Esophagus squamous epithelium (tissue), 4 donors: ENCODE measurements at regions not wholly inside any gene's neighbourhood (a gene's known extent, or its start where the extent isn't known, plus 50 kb on each side); places are given as distances from the start of the nearest gene placed in this dataset.

ENCODE experiments used
- POLR2A ChIP-seq, 4 donors: fragments of 450-650 bp; IDR thresholded peaks; one replicate each; pipeline ENCODE4 v1.6.1; 2017; ENCODE audit warnings: antibody characterized with exemption in 4 of 4, mild to moderate bottlenecking in 4 of 4, moderate library complexity in 3 of 4
- TF ChIP-seq, protein P1 (sequence below), 6 experiments: fragments of 450-650 bp in 4 of 6; fragments of 200-600 bp in 2 of 6; sonication (generic) in 2 of 6; IDR thresholded peaks; one replicate each; pipeline ENCODE4 v1.5.1; 2016 to 2019; ENCODE audit warnings: antibody characterized with exemption in 6 of 6, mild to moderate bottlenecking in 4 of 6, moderate library complexity in 4 of 6

DNA sequence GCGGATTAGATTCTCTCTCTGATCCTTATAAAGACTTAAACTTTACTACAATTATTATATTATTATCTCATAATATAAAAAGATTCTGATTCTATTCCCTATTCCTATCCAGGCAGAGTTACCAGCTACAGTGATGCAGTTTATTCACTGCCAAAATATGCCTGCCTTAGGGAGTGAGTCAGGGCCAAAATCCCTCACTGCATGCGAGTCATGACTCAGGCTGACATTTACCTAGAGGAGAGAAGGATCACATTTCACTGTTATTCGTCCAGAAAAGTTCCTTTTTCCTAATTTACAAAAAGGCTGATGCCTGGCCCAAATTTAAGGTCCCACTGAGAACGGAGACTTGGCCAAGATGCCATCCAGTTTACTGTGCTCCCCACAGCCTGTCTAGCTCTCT is 168.5 kb upstream of the LDB2 start:
- TF ChIP-seq, protein P1, sequence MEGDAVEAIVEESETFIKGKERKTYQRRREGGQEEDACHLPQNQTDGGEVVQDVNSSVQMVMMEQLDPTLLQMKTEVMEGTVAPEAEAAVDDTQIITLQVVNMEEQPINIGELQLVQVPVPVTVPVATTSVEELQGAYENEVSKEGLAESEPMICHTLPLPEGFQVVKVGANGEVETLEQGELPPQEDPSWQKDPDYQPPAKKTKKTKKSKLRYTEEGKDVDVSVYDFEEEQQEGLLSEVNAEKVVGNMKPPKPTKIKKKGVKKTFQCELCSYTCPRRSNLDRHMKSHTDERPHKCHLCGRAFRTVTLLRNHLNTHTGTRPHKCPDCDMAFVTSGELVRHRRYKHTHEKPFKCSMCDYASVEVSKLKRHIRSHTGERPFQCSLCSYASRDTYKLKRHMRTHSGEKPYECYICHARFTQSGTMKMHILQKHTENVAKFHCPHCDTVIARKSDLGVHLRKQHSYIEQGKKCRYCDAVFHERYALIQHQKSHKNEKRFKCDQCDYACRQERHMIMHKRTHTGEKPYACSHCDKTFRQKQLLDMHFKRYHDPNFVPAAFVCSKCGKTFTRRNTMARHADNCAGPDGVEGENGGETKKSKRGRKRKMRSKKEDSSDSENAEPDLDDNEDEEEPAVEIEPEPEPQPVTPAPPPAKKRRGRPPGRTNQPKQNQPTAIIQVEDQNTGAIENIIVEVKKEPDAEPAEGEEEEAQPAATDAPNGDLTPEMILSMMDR (IDR thresholded peaks at IDR 0.05), result no peak
- TF ChIP-seq POLR2A (IDR thresholded peaks at IDR 0.05), result no peak
